ENCODE measurements at regions not wholly inside any gene's neighbourhood (a gene's known extent, or its start where the extent isn't known, plus 50 kb on each side); places are given as distances from the start of the nearest gene placed in this dataset.

GRCh38 chr10:130369645-130370381, 233.6 kb downstream of the GLRX3 start:
- intact Hi-C loops (cut with DNase I; ENCODE audit: low total_unique reads) = no loop called here
- Histone ChIP-seq H3K27ac (no peak overlapping the region), H3K36me3 (no peaks in the 10 kb centered on the region), H3K4me1 (no peaks in the 10 kb centered on the region), H3K9me3 (no peaks in the 10 kb centered on the region), H3K4me3 (no peak overlapping the region), H3K27me3 (no peaks in the 10 kb centered on the region)
- TF ChIP-seq CTCF (IDR thresholded peaks at IDR 0.05) (no peak), POLR2A (IDR thresholded peaks at IDR 0.05) (no peak)
- no peak for DNase-seq

- intact Hi-C loops (cut with DNase I; ENCODE audit: low total_unique reads) = no loop called here
- TF ChIP-seq POLR2A (IDR thresholded peaks at IDR 0.05) = no peak
- no peak for TF ChIP-seq CTCF (IDR thresholded peaks at IDR 0.05)
Observed at GRCh38 chr10:130370721-130371120, 234.5 kb downstream of the GLRX3 start.

GRCh38 chr10:130371156-130371555, 235.0 kb downstream of the GLRX3 start:
- H3K9me3 ChIP-seq = no peaks in the 10 kb centered on the region
- no peak for TF ChIP-seq POLR2A (IDR thresholded peaks at IDR 0.05)
- no peak for TF ChIP-seq CTCF (IDR thresholded peaks at IDR 0.05)
- H3K36me3 ChIP-seq = no peaks in the 10 kb centered on the region
- DNase-seq = no peak
- H3K27ac ChIP-seq = no peak overlapping the region
- no peak overlapping the region for H3K4me3 ChIP-seq
- intact Hi-C loops (cut with DNase I; ENCODE audit: low total_unique reads) = no loop called here
- H3K27me3 ChIP-seq = no peaks in the 10 kb centered on the region
- no peaks in the 10 kb centered on the region for H3K4me1 ChIP-seq

More at GRCh38 chr10:130370721-130371120, 234.5 kb downstream of the GLRX3 start:
- no peaks in the 10 kb centered on the region for H3K36me3 ChIP-seq
- no peaks in the 10 kb centered on the region for H3K27me3 ChIP-seq
- H3K4me1 ChIP-seq = no peaks in the 10 kb centered on the region
- H3K4me3 ChIP-seq = no peak overlapping the region
- no peak for DNase-seq
- H3K9me3 ChIP-seq = no peaks in the 10 kb centered on the region
- no peak overlapping the region for H3K27ac ChIP-seq

- no peaks in the 10 kb centered on the region for H3K9me3 ChIP-seq
- no peak overlapping the region for H3K4me3 ChIP-seq
- H3K27me3 ChIP-seq = no peaks in the 10 kb centered on the region
- no peaks in the 10 kb centered on the region for H3K4me1 ChIP-seq
- TF ChIP-seq CTCF (IDR thresholded peaks at IDR 0.05) = no peak
- no peak for TF ChIP-seq POLR2A (IDR thresholded peaks at IDR 0.05)
- no peak overlapping the region for H3K27ac ChIP-seq
- H3K36me3 ChIP-seq = no peaks in the 10 kb centered on the region
- intact Hi-C loops (cut with DNase I; ENCODE audit: low total_unique reads) = no loop called here
- DNase-seq = no peak
Observed at GRCh38 chr10:130371666-130372065, 235.5 kb downstream of the GLRX3 start.

GRCh38 chr10:130372222-130372621, 236.0 kb downstream of the GLRX3 start:
- H3K27me3 ChIP-seq = no peaks in the 10 kb centered on the region
- DNase-seq = no peak
- intact Hi-C loops (cut with DNase I; ENCODE audit: low total_unique reads) = no loop called here
- no peaks in the 10 kb centered on the region for H3K4me1 ChIP-seq
- H3K27ac ChIP-seq = no peak overlapping the region
- H3K4me3 ChIP-seq = no peak overlapping the region
- no peaks in the 10 kb centered on the region for H3K9me3 ChIP-seq
- TF ChIP-seq CTCF (IDR thresholded peaks at IDR 0.05) (no peak), POLR2A (IDR thresholded peaks at IDR 0.05) (no peak)
- no peaks in the 10 kb centered on the region for H3K36me3 ChIP-seq
